H1 (cell line): ENCODE measurements at regions not wholly inside any gene's neighbourhood (a gene's known extent, or its start where the extent isn't known, plus 50 kb on each side); places are given as distances from the start of the nearest gene placed in this dataset.

ENCODE experiments used
- CTCF ChIA-PET: fragments of 300-600 bp; sonication (Branson Sonifier 250); formaldehyde crosslinking; loops from one replicate; lab custom pipeline; 2021; ENCODE audit not compliant: partially characterized antibody; lab: Charles Lee
- POLR2A ChIA-PET: fragments of 300-600 bp; sonication (Branson Sonifier 250); formaldehyde crosslinking; loops from one replicate; lab custom pipeline; 2021; ENCODE audit warnings: inconsistent platforms; ENCODE audit not compliant: partially characterized antibody; lab: Charles Lee
- DNase-seq, 2 experiments: peaks; one replicate each; pipeline versions ENCODE4 v3.0.0 to v3.0.0-alpha.2; 2010 to 2022; ENCODE audit warnings: low spot score in 2 of 2, low read depth in 1 of 2, mixed read lengths in 1 of 2
- FAIRE-seq: peaks from 2 replicates; lab custom pipeline; 2011; peaks lifted over from hg19 to GRCh38; lab: Jason Lieb, UNC
- H2AFZ ChIP-seq: 2 replicates; pipeline ENCODE4 v1.8.1; 2012; ENCODE audit warnings: low read length, inconsistent platforms
- H2AK5ac ChIP-seq: 2 replicates; pipeline ENCODE4 v1.6.1; 2013; ENCODE audit warnings: low read depth, low read length
- H2BK120ac ChIP-seq: replicated peaks from 2 replicates; pipeline ENCODE3; 2013; ENCODE audit warnings: low read depth, low read length, inconsistent platforms
- H2BK12ac ChIP-seq: 2 replicates; pipeline ENCODE4 v1.6.1; 2013; ENCODE audit warnings: low read depth, low read length
- H2BK15ac ChIP-seq: 2 replicates; pipeline ENCODE4 v1.6.1; 2013; ENCODE audit warnings: low read length
- H2BK20ac ChIP-seq: 2 replicates; pipeline ENCODE4 v1.6.1; 2013; ENCODE audit warnings: low read length
- H2BK5ac ChIP-seq: 2 replicates; pipeline ENCODE4 v1.6.1; 2013; ENCODE audit warnings: low read depth, low read length
- H3K14ac ChIP-seq: 2 replicates; pipeline ENCODE4 v1.6.1; 2013; ENCODE audit warnings: inconsistent platforms; ENCODE audit not compliant: insufficient read length
- H3K18ac ChIP-seq: 2 replicates; pipeline ENCODE4 v1.6.1; 2013; ENCODE audit warnings: low read length; ENCODE audit errors: extremely low read depth
- H3K23ac ChIP-seq: 2 replicates; pipeline ENCODE4 v1.6.1; 2013; ENCODE audit warnings: inconsistent platforms; ENCODE audit not compliant: insufficient read length
- H3K23me2 ChIP-seq: 2 replicates; pipeline ENCODE4 v1.6.1; 2013; ENCODE audit warnings: low read depth, low read length
- H3K27ac ChIP-seq: 2 replicates; pipeline ENCODE4 v1.6.1; 2011; ENCODE audit warnings: low read depth, low read length, inconsistent platforms
- H3K27me3 ChIP-seq, 4 experiments: replicated peaks in 1 of 4; 1 replicate in 1 of 4; 2 replicates in 3 of 4; pipeline versions ENCODE4 v1.6.1 to v1.8.1; 2011 to 2013; ENCODE audit warnings: low read length in 3 of 4, mild to moderate bottlenecking in 3 of 4, inconsistent platforms in 2 of 4, mixed read lengths in 2 of 4, moderate library complexity in 1 of 4; ENCODE audit not compliant: control insufficient read depth in 3 of 4, insufficient read depth in 3 of 4; ENCODE audit errors: extremely low read depth in 1 of 4
- H3K36me3 ChIP-seq, 4 experiments: 2 replicates each; pipeline versions ENCODE4 v1.6.1 to v1.8.1; 2011 to 2013; ENCODE audit warnings: mild to moderate bottlenecking in 4 of 4, low read length in 3 of 4, moderate library complexity in 2 of 4, control low read depth in 1 of 4, inconsistent platforms in 1 of 4; ENCODE audit not compliant: insufficient read depth in 4 of 4, control insufficient read depth in 2 of 4
- H3K4ac ChIP-seq: replicated peaks from 2 replicates; pipeline ENCODE3; 2013; ENCODE audit warnings: low read length, low read depth, mixed read lengths, inconsistent platforms; ENCODE audit not compliant: insufficient read length
- H3K4me1 ChIP-seq, 4 experiments: replicated peaks in 1 of 4; 1 replicate in 1 of 4; 2 replicates in 3 of 4; pipeline versions ENCODE4 v1.6.1 to v1.8.1; 2011 to 2013; ENCODE audit warnings: low read length in 3 of 4, inconsistent platforms in 2 of 4, mixed read lengths in 1 of 4; ENCODE audit not compliant: insufficient read depth in 4 of 4, control insufficient read depth in 3 of 4
- H3K4me2 ChIP-seq, 2 experiments: 2 replicates each; pipeline versions ENCODE4 v1.6.1 to v1.8.1; 2011 to 2013; ENCODE audit warnings: low read depth in 2 of 2, low read length in 2 of 2, control low read depth in 1 of 2, inconsistent platforms in 1 of 2, mild to moderate bottlenecking in 1 of 2; ENCODE audit not compliant: insufficient read depth in 1 of 2
- H3K4me3 ChIP-seq, 4 experiments: fragments of 200-600, 300-600 bp in 1 of 4; sonication (generic), shearing (Covaris generic), sonication (Bioruptor Twin) in 1 of 4; 2 replicates each; pipeline versions ENCODE4 v1.5.1 to v1.8.1; 2011 to 2016; ENCODE audit warnings: low read length in 4 of 4, low read depth in 3 of 4, control low read depth in 2 of 4, inconsistent platforms in 2 of 4, mild to moderate bottlenecking in 2 of 4, mixed read lengths in 1 of 4, moderate library complexity in 1 of 4; ENCODE audit not compliant: insufficient read depth in 2 of 4; ENCODE audit errors: extremely low read depth in 1 of 4
- H3K56ac ChIP-seq: replicated peaks from 2 replicates; pipeline ENCODE3; 2013; ENCODE audit warnings: low read depth, mild to moderate bottlenecking, mixed read lengths, low read length, inconsistent platforms; ENCODE audit not compliant: insufficient read length
- H3K79me1 ChIP-seq: 2 replicates; pipeline ENCODE4 v1.6.1; 2013; ENCODE audit warnings: low read depth, low read length, control low read depth
- H3K79me2 ChIP-seq, 2 experiments: 2 replicates each; pipeline versions ENCODE4 v1.6.1 to v1.8.1; 2012 to 2013; ENCODE audit warnings: low read length in 2 of 2, mild to moderate bottlenecking in 2 of 2, inconsistent platforms in 1 of 2; ENCODE audit not compliant: insufficient read depth in 2 of 2, control insufficient read depth in 1 of 2
- H3K9ac ChIP-seq, 4 experiments: replicated peaks in 1 of 4; 1 replicate in 1 of 4; 2 replicates in 3 of 4; pipeline versions ENCODE4 v1.6.1 to v1.8.1; 2011 to 2013; ENCODE audit warnings: low read depth in 3 of 4, low read length in 3 of 4, control low read depth in 2 of 4, mild to moderate bottlenecking in 2 of 4, moderate library complexity in 2 of 4, inconsistent platforms in 1 of 4; ENCODE audit errors: extremely low read depth in 1 of 4
- H3K9me3 ChIP-seq, 2 experiments: 2 replicates each; pipeline versions ENCODE4 v1.6.1 to v1.8.1; 2012 to 2013; ENCODE audit warnings: mild to moderate bottlenecking in 2 of 2, moderate library complexity in 2 of 2, control low read depth in 1 of 2, inconsistent platforms in 1 of 2, low read depth in 1 of 2, low read length in 1 of 2, mixed read lengths in 1 of 2; ENCODE audit not compliant: insufficient read depth in 2 of 2
- H4K20me1 ChIP-seq, 2 experiments: replicated peaks in 1 of 2; 2 replicates each; pipeline versions ENCODE3 to v1.8.1; 2011 to 2013; ENCODE audit warnings: inconsistent platforms in 2 of 2, low read length in 2 of 2, mild to moderate bottlenecking in 1 of 2; ENCODE audit not compliant: insufficient read depth in 2 of 2, control insufficient read depth in 1 of 2
- H4K5ac ChIP-seq: 2 replicates; pipeline ENCODE4 v1.6.1; 2013; ENCODE audit warnings: low read length, low read depth, mixed read lengths, inconsistent platforms; ENCODE audit not compliant: insufficient read length
- H4K8ac ChIP-seq: 2 replicates; pipeline ENCODE4 v1.8.0; 2013; ENCODE audit warnings: mild to moderate bottlenecking, moderate library complexity, low read length, inconsistent platforms; ENCODE audit not compliant: insufficient read depth; ENCODE audit errors: extremely low read depth
- H4K91ac ChIP-seq: replicated peaks from 2 replicates; pipeline ENCODE3; 2013; ENCODE audit warnings: low read length, mixed read lengths, inconsistent platforms; ENCODE audit not compliant: insufficient read length
- BCL11A ChIP-seq, 2 experiments: IDR thresholded peaks; one replicate each; pipeline ENCODE4 v1.6.1; 2011; ENCODE audit warnings: low read depth in 2 of 2, low read length in 2 of 2, mild to moderate bottlenecking in 2 of 2
- FOSL1 ChIP-seq: IDR thresholded peaks from 2 replicates; pipeline ENCODE4 v1.6.1; 2011; ENCODE audit warnings: mild to moderate bottlenecking, low read depth, low read length, moderate library complexity; ENCODE audit not compliant: insufficient read depth
- KDM1A ChIP-seq: fragments of 200-600, 300-600 bp; sonication (generic); IDR thresholded peaks from 2 replicates; pipeline ENCODE4 v1.7.1; 2016; ENCODE audit warnings: mild to moderate bottlenecking, low read length, borderline replicate concordance
- KDM4A ChIP-seq: IDR thresholded peaks from one replicate; pipeline ENCODE4 v1.7.1; 2012; ENCODE audit warnings: low read depth, mild to moderate bottlenecking, moderate library complexity, low read length, inconsistent platforms; ENCODE audit not compliant: severe bottlenecking
- MAFK ChIP-seq: IDR thresholded peaks from 2 replicates; pipeline ENCODE4 v1.6.1; 2012; ENCODE audit warnings: low read depth, mild to moderate bottlenecking, improper control_type of control experiment, low read length
- POLR2AphosphoS5 ChIP-seq: IDR thresholded peaks from 2 replicates; pipeline ENCODE4 v1.6.1; 2011; ENCODE audit warnings: low read depth, low read length
- RNF2 ChIP-seq: fragments of 200-900, 300-1000 bp; sonication (generic); IDR thresholded peaks from 2 replicates; pipeline ENCODE4 v1.7.1; 2016; ENCODE audit warnings: borderline replicate concordance, low read depth, mild to moderate bottlenecking, antibody characterized with exemption, low read length; ENCODE audit not compliant: poor library complexity, severe bottlenecking; ENCODE audit errors: missing control alignments
- SP2 ChIP-seq: IDR thresholded peaks from 2 replicates; pipeline ENCODE4 v1.6.1; 2012; ENCODE audit warnings: mild to moderate bottlenecking, low read length, inconsistent platforms
- SRF ChIP-seq: IDR thresholded peaks from 2 replicates; pipeline ENCODE4 v1.6.1; 2011; ENCODE audit warnings: mild to moderate bottlenecking, low read depth, low read length, moderate library complexity
- SUZ12 ChIP-seq: fragments of 200-600 bp; sonication (generic); IDR thresholded peaks from 2 replicates; pipeline ENCODE4 v1.6.1; 2012; ENCODE audit warnings: mild to moderate bottlenecking, inconsistent platforms, low read length, moderate library complexity, mixed read lengths
- WGBS, 2 experiments: shearing (Covaris generic) in 1 of 2; methylation state at CpG; one replicate each; pipeline versions ENCODE4 v1.1.6 to v1.1.7; 2013 to 2015; ENCODE audit warnings: low lambda C conversion rate in 2 of 2, mixed read lengths in 2 of 2, inconsistent platforms in 1 of 2, low coverage in 1 of 2, missing lambda C conversion rate in 1 of 2; ENCODE audit not compliant: insufficient replicate concordance in 2 of 2, insufficient coverage in 1 of 2, insufficient read length in 1 of 2; ENCODE audit errors: extremely low coverage in 1 of 2, missing lambda C conversion rate in 1 of 2; 5-methylcytosine and 5-hydroxymethylcytosine counted together
- TF ChIP-seq, protein P1 (sequence below): IDR thresholded peaks from 2 replicates; pipeline ENCODE4 v1.6.1; 2012; ENCODE audit warnings: inconsistent platforms

GRCh38 chr7:156024201-156024600, 211.9 kb upstream of the SHH start:
- Histone ChIP-seq H3K36me3 (no peaks in the 10 kb centered on the region), H3K23me2 (peaks cover 2% of the 10 kb centered on the region; the same call in 1 of the 2 replicates), H3K14ac (no peak overlapping the region)
- TF ChIP-seq KDM1A: no peak
- TF ChIP-seq KDM4A: no peak
- TF ChIP-seq MAFK: no peak
- TF ChIP-seq RNF2: no peak
- TF ChIP-seq POLR2AphosphoS5: no peak
- TF ChIP-seq BCL11A (IDR thresholded peaks at IDR 0.05; ENCODE audit: low read depth in 2 of 2, low read length in 2 of 2): no peak
- TF ChIP-seq, protein P1, sequence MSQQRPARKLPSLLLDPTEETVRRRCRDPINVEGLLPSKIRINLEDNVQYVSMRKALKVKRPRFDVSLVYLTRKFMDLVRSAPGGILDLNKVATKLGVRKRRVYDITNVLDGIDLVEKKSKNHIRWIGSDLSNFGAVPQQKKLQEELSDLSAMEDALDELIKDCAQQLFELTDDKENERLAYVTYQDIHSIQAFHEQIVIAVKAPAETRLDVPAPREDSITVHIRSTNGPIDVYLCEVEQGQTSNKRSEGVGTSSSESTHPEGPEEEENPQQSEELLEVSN: no peak
- TF ChIP-seq SRF: no peak
- TF ChIP-seq SP2: no peak
- TF ChIP-seq SUZ12: no peak
- no peak for TF ChIP-seq FOSL1
- TF ChIP-seq, all 59 proteins: peak for 0
- Histone ChIP-seq H4K91ac (no peak overlapping the region), H4K8ac (no peak overlapping the region), H3K27ac (no peak overlapping the region), H4K20me1 (no peaks in the 10 kb centered on the region), H3K79me2 (no peaks in the 10 kb centered on the region), H3K27me3 (no peaks in the 10 kb centered on the region; a peak in 1 of 7 replicates), H3K23ac (no peak overlapping the region), H3K9ac (no peak overlapping the region), H3K4me2 (no peak overlapping the region), H2BK120ac (no peak overlapping the region), H2AFZ (no peak overlapping the region), H3K56ac (no peak overlapping the region), H3K4ac (no peak overlapping the region), H2BK5ac (no peak overlapping the region), H2BK20ac (no peak overlapping the region), H2BK12ac (no peak overlapping the region), H3K9me3 (no peaks in the 10 kb centered on the region), H4K5ac (no peak overlapping the region), H3K4me1 (no peaks in the 10 kb centered on the region), H3K79me1 (no peaks in the 10 kb centered on the region), H2BK15ac (no peak overlapping the region), H3K18ac (no peak overlapping the region), H3K4me3 (no peak overlapping the region), H2AK5ac (no peak overlapping the region)
- WGBS, 2 experiments: 89% methylated on average over 7 of the region's 7 CpGs; no CpG with 5 or more reads in 1 of the 2 experiments
- FAIRE-seq (no peak), DNase-seq (peak in 1 of 2 experiments; percentile 31)
- ChIA-PET POLR2A (no interaction called here), CTCF (no interaction called here)
